ENCODE measurements at regions not wholly inside any gene's neighbourhood (a gene's known extent, or its start where the extent isn't known, plus 50 kb on each side); places are given as distances from the start of the nearest gene placed in this dataset.

DNA sequence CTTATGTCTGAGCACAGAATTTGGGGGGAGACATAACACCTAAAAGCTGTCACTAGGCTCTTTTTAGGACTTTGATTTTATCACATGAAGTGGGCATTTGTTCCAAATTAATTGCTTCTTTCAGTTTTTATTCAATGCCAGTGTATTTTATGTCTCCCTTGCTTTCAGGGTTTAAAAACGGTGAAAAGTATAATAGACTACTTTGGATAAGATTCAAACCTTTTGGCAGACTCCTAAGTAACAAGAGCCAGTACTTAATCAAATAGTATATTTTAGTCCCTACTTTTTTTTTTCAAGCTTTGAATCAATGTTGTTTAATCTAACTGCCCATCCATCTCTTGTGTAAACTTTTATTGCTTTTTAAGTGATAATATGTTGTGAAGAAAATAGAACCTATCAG lies 847.2 kb upstream of the DPPA4 start:
- in situ Hi-C loops (cut with HindIII; ENCODE audit: low sequenced_read_pairs), result no loop called here
- TF ChIP-seq, protein P1, sequence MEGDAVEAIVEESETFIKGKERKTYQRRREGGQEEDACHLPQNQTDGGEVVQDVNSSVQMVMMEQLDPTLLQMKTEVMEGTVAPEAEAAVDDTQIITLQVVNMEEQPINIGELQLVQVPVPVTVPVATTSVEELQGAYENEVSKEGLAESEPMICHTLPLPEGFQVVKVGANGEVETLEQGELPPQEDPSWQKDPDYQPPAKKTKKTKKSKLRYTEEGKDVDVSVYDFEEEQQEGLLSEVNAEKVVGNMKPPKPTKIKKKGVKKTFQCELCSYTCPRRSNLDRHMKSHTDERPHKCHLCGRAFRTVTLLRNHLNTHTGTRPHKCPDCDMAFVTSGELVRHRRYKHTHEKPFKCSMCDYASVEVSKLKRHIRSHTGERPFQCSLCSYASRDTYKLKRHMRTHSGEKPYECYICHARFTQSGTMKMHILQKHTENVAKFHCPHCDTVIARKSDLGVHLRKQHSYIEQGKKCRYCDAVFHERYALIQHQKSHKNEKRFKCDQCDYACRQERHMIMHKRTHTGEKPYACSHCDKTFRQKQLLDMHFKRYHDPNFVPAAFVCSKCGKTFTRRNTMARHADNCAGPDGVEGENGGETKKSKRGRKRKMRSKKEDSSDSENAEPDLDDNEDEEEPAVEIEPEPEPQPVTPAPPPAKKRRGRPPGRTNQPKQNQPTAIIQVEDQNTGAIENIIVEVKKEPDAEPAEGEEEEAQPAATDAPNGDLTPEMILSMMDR (IDR thresholded peaks at IDR 0.05; ENCODE audit: low read depth, low read length), result no peak
- no peak overlapping the region for H3K4me3 ChIP-seq (ENCODE audit: low read depth, low read length)
- no peak for DNase-seq (ENCODE audit: low read depth, low spot score)

DNA sequence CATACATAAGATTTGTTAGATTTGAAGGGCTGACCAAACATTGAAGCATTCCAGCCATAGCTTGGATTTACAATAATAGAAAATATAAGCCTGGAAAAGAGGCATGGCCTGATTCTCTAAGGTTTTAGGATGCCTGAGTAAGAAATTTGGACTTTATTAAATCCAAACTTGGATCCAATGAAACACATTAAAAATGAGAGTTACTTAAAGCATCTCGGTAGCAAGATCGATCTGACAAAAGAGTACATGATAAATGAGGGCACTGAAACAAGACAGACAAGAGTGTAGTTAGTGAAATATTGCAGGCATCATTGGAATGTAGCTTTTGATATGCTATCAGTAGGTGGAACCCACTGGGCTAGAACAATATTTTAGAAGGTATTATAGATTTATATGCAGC lies 855.7 kb upstream of the DPPA4 start:
- DNase-seq (ENCODE audit: low read depth, low spot score), result no peak
- TF ChIP-seq, protein P1 (IDR thresholded peaks at IDR 0.05; ENCODE audit: low read depth, low read length), result no peak
- in situ Hi-C loops (cut with HindIII; ENCODE audit: low sequenced_read_pairs), result no loop called here
- H3K4me3 ChIP-seq (ENCODE audit: low read depth, low read length), result no peak overlapping the region

- no peak overlapping the region for H3K4me3 ChIP-seq (ENCODE audit: low read depth, low read length)
- TF ChIP-seq, protein P1 (IDR thresholded peaks at IDR 0.05; ENCODE audit: low read depth, low read length), result no peak
- in situ Hi-C loops (cut with HindIII; ENCODE audit: low sequenced_read_pairs), result no loop called here
- peak; percentile 8 for DNase-seq (ENCODE audit: low read depth, low spot score)
Measured at GRCh38 chr3:110198717-110199587, 861.6 kb upstream of the DPPA4 start.

GRCh38 chr3:110199588-110199943 lies 862.2 kb upstream of the DPPA4 start:
- DNase-seq (ENCODE audit: low read depth, low spot score), result no peak
- in situ Hi-C loops (cut with HindIII; ENCODE audit: low sequenced_read_pairs), result no loop called here
- H3K4me3 ChIP-seq (ENCODE audit: low read depth, low read length), result no peak overlapping the region
- TF ChIP-seq, protein P1 (IDR thresholded peaks at IDR 0.05; ENCODE audit: low read depth, low read length), result no peak

GRCh38 chr3:110210086-110210660 lies 861.4 kb upstream of the NECTIN3 start:
- no peak overlapping the region for H3K4me3 ChIP-seq (ENCODE audit: low read depth, low read length)
- in situ Hi-C loops (cut with HindIII; ENCODE audit: low sequenced_read_pairs), result no loop called here

DNA sequence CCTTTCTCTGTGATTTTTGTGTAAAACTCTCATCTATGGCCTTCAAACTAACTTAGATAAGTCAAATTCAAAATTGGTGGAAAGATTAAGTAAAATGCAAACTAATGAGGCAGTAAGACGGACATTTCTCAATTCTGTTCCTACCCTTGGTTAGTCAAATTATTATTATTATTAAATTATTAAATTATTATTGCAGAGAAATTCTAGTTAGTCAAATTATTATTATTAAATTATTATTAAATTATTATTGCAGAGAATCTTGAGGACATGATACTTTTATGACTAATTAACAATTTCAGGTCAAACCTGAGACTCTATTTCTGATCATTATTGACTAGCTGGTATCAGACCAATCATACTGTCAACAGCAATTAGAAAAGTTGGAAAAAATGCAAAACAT lies 845.0 kb upstream of the NECTIN3 start:
- no peak for DNase-seq (ENCODE audit: low read depth, low spot score)
- TF ChIP-seq, protein P1 (IDR thresholded peaks at IDR 0.05; ENCODE audit: low read depth, low read length), result no peak
- in situ Hi-C loops (cut with HindIII; ENCODE audit: low sequenced_read_pairs), result no loop called here

More at GRCh38 chr3:110210086-110210660, 861.4 kb upstream of the NECTIN3 start:
- TF ChIP-seq, protein P1 (IDR thresholded peaks at IDR 0.05; ENCODE audit: low read depth, low read length), result no peak
- DNase-seq (ENCODE audit: low read depth, low spot score), result no peak

More for the DNA sequence above, 845.0 kb upstream of the NECTIN3 start:
- no peak overlapping the region for H3K4me3 ChIP-seq (ENCODE audit: low read depth, low read length)
